Memory B cell (primary cell): ENCODE measurements at regions not wholly inside any gene's neighbourhood (a gene's known extent, or its start where the extent isn't known, plus 50 kb on each side); places are given as distances from the start of the nearest gene placed in this dataset.

Experiments used
- ATAC-seq: fragments of 150-1000 bp; cut with Tn5 transposase; 2 replicates; pipeline ENCODE4 v1.10.0; 2021; ENCODE audit warnings: low read depth, mild to moderate bottlenecking, moderate library complexity
- DNase-seq, 2 donors: peaks; one replicate each; pipeline ENCODE4 v3.0.0; 2022; ENCODE audit warnings: low spot score in 2 of 2
- H3K27ac Mint-ChIP-seq: one replicate; pipeline ENCODE4 v1.8.0; 2022; ENCODE audit warnings: mild to moderate bottlenecking, moderate library complexity, mixed read lengths
- H3K27me3 Mint-ChIP-seq: one replicate; pipeline ENCODE4 v1.8.0; 2022; ENCODE audit warnings: mixed read lengths
- H3K36me3 Mint-ChIP-seq: one replicate; pipeline ENCODE4 v1.8.0; 2022; ENCODE audit warnings: mild to moderate bottlenecking, mixed read lengths
- H3K4me1 Mint-ChIP-seq: one replicate; pipeline ENCODE4 v1.8.0; 2022; ENCODE audit warnings: mixed read lengths
- H3K4me3 Mint-ChIP-seq: one replicate; pipeline ENCODE4 v1.8.0; 2022; ENCODE audit warnings: mild to moderate bottlenecking, moderate library complexity, mixed read lengths
- H3K9me3 Mint-ChIP-seq: one replicate; pipeline ENCODE4 v1.8.0; 2022; ENCODE audit warnings: mixed read lengths

GRCh38 chr18:27803957-27804356 lies 373.0 kb downstream of the CDH2 start:
- no peak for DNase-seq
- Mint-ChIP-seq H3K27me3 (no peaks in the 10 kb centered on the region), H3K4me3 (no peak overlapping the region), H3K4me1 (no peaks in the 10 kb centered on the region), H3K36me3 (no peaks in the 10 kb centered on the region), H3K9me3 (peaks cover 3% of the 10 kb centered on the region), H3K27ac (no peak overlapping the region)
- ATAC-seq, result no peak

GRCh38 chr18:27797484-27797883 lies 379.4 kb downstream of the CDH2 start:
- no peak for DNase-seq

GRCh38 chr18:27794181-27794926 lies 382.6 kb downstream of the CDH2 start:
- Mint-ChIP-seq H3K27ac (no peak overlapping the region), H3K9me3 (peaks cover 4% of the 10 kb centered on the region), H3K4me1 (no peaks in the 10 kb centered on the region), H3K27me3 (no peaks in the 10 kb centered on the region), H3K4me3 (no peak overlapping the region), H3K36me3 (no peaks in the 10 kb centered on the region)
- ATAC-seq, result no peak
- DNase-seq, result no peak

More at GRCh38 chr18:27797484-27797883, 379.4 kb downstream of the CDH2 start:
- no peaks in the 10 kb centered on the region for H3K4me1 Mint-ChIP-seq
- ATAC-seq, result no peak
- H3K27ac Mint-ChIP-seq, result no peak overlapping the region
- H3K9me3 Mint-ChIP-seq, result peaks cover 2% of the 10 kb centered on the region
- H3K27me3 Mint-ChIP-seq, result no peaks in the 10 kb centered on the region
- no peak overlapping the region for H3K4me3 Mint-ChIP-seq
- no peaks in the 10 kb centered on the region for H3K36me3 Mint-ChIP-seq

GRCh38 chr18:27793013-27793785 lies 383.7 kb downstream of the CDH2 start:
- DNase-seq, result no peak
- Mint-ChIP-seq H3K27ac (no peak overlapping the region), H3K36me3 (no peaks in the 10 kb centered on the region), H3K27me3 (no peaks in the 10 kb centered on the region), H3K9me3 (peaks cover 4% of the 10 kb centered on the region), H3K4me1 (no peaks in the 10 kb centered on the region), H3K4me3 (no peak overlapping the region)
- no peak for ATAC-seq

GRCh38 chr18:27789406-27789805 lies 387.5 kb downstream of the CDH2 start:
- no peak for ATAC-seq
- H3K27ac Mint-ChIP-seq, result no peak overlapping the region
- H3K4me3 Mint-ChIP-seq, result no peak overlapping the region
- no peaks in the 10 kb centered on the region for H3K27me3 Mint-ChIP-seq
- H3K9me3 Mint-ChIP-seq, result peaks cover 4% of the 10 kb centered on the region
- no peaks in the 10 kb centered on the region for H3K4me1 Mint-ChIP-seq
- no peak for DNase-seq
- no peaks in the 10 kb centered on the region for H3K36me3 Mint-ChIP-seq

GRCh38 chr18:27787547-27787946 lies 389.4 kb downstream of the CDH2 start:
- Mint-ChIP-seq H3K27ac (no peak overlapping the region), H3K9me3 (peaks cover 4% of the 10 kb centered on the region), H3K27me3 (no peaks in the 10 kb centered on the region), H3K4me3 (no peak overlapping the region), H3K4me1 (no peaks in the 10 kb centered on the region), H3K36me3 (no peaks in the 10 kb centered on the region)
- DNase-seq, result no peak
- no peak for ATAC-seq

GRCh38 chr18:27785815-27786471 lies 391.0 kb downstream of the CDH2 start:
- H3K36me3 Mint-ChIP-seq, result no peaks in the 10 kb centered on the region
- ATAC-seq (no peak), DNase-seq (no peak)
- H3K9me3 Mint-ChIP-seq, result peaks cover 6% of the 10 kb centered on the region
- H3K27ac Mint-ChIP-seq, result no peak overlapping the region
- H3K4me1 Mint-ChIP-seq, result no peaks in the 10 kb centered on the region
- H3K27me3 Mint-ChIP-seq, result no peaks in the 10 kb centered on the region
- no peak overlapping the region for H3K4me3 Mint-ChIP-seq

- DNase-seq (no peak), ATAC-seq (no peak)
- Mint-ChIP-seq H3K36me3 (no peaks in the 10 kb centered on the region), H3K4me3 (no peak overlapping the region), H3K27ac (no peak overlapping the region), H3K27me3 (no peaks in the 10 kb centered on the region), H3K4me1 (no peaks in the 10 kb centered on the region), H3K9me3 (peaks cover 4% of the 10 kb centered on the region)
Observed at GRCh38 chr18:27780061-27780745, 396.7 kb downstream of the CDH2 start.

GRCh38 chr18:27778925-27779324 lies 398.0 kb downstream of the CDH2 start:
- no peaks in the 10 kb centered on the region for H3K36me3 Mint-ChIP-seq
- DNase-seq, result no peak
- no peak overlapping the region for H3K27ac Mint-ChIP-seq

GRCh38 chr18:27778441-27778840 lies 398.5 kb downstream of the CDH2 start:
- Mint-ChIP-seq H3K9me3 (peaks cover 6% of the 10 kb centered on the region), H3K4me1 (no peaks in the 10 kb centered on the region), H3K36me3 (no peaks in the 10 kb centered on the region), H3K4me3 (no peak overlapping the region), H3K27me3 (no peaks in the 10 kb centered on the region), H3K27ac (no peak overlapping the region)
- ATAC-seq, result no peak
- no peak for DNase-seq

More at GRCh38 chr18:27778925-27779324, 398.0 kb downstream of the CDH2 start:
- Mint-ChIP-seq H3K27me3 (no peaks in the 10 kb centered on the region), H3K4me1 (no peaks in the 10 kb centered on the region), H3K9me3 (peaks cover 6% of the 10 kb centered on the region), H3K4me3 (no peak overlapping the region)
- ATAC-seq, result no peak

GRCh38 chr18:27772081-27772480 lies 404.8 kb downstream of the CDH2 start:
- peaks cover 5% of the 10 kb centered on the region for H3K9me3 Mint-ChIP-seq

GRCh38 chr18:27771571-27771970 lies 405.4 kb downstream of the CDH2 start:
- no peaks in the 10 kb centered on the region for H3K4me1 Mint-ChIP-seq
- no peak for DNase-seq
- ATAC-seq, result no peak
- H3K36me3 Mint-ChIP-seq, result no peaks in the 10 kb centered on the region
- H3K4me3 Mint-ChIP-seq, result no peak overlapping the region
- peaks cover 5% of the 10 kb centered on the region for H3K9me3 Mint-ChIP-seq
- H3K27me3 Mint-ChIP-seq, result no peaks in the 10 kb centered on the region
- H3K27ac Mint-ChIP-seq, result no peak overlapping the region

More at GRCh38 chr18:27772081-27772480, 404.8 kb downstream of the CDH2 start:
- no peaks in the 10 kb centered on the region for H3K36me3 Mint-ChIP-seq
- DNase-seq (no peak), ATAC-seq (no peak)
- no peak overlapping the region for H3K4me3 Mint-ChIP-seq
- H3K27me3 Mint-ChIP-seq, result no peaks in the 10 kb centered on the region
- no peak overlapping the region for H3K27ac Mint-ChIP-seq
- H3K4me1 Mint-ChIP-seq, result no peaks in the 10 kb centered on the region

GRCh38 chr18:27769152-27769551 lies 407.8 kb downstream of the CDH2 start:
- DNase-seq, result no peak
- no peak for ATAC-seq

GRCh38 chr18:27763936-27764335 lies 413.0 kb downstream of the CDH2 start:
- Mint-ChIP-seq H3K9me3 (peaks cover 2% of the 10 kb centered on the region), H3K36me3 (no peaks in the 10 kb centered on the region), H3K4me1 (no peaks in the 10 kb centered on the region), H3K27me3 (no peaks in the 10 kb centered on the region), H3K4me3 (no peak overlapping the region), H3K27ac (no peak overlapping the region)
- ATAC-seq (no peak), DNase-seq (no peak)

More at GRCh38 chr18:27769152-27769551, 407.8 kb downstream of the CDH2 start:
- Mint-ChIP-seq H3K4me1 (no peaks in the 10 kb centered on the region), H3K27ac (no peak overlapping the region), H3K9me3 (peaks cover 2% of the 10 kb centered on the region), H3K36me3 (no peaks in the 10 kb centered on the region), H3K4me3 (no peak overlapping the region), H3K27me3 (no peaks in the 10 kb centered on the region)
